Central memory CD4-positive, alpha-beta T cell (primary cell): ENCODE measurements at regions not wholly inside any gene's neighbourhood (a gene's known extent, or its start where the extent isn't known, plus 50 kb on each side); places are given as distances from the start of the nearest gene placed in this dataset.

Experiments used
- DNase-seq: peaks from one replicate; pipeline ENCODE4 v3.0.0; 2022

GRCh38 chr3:102248981-102249705 lies 185.7 kb upstream of the ZPLD1 start:
- no peak for DNase-seq

GRCh38 chr3:102255736-102256135 lies 179.1 kb upstream of the ZPLD1 start:
- no peak for DNase-seq

GRCh38 chr3:102258666-102259227 lies 176.1 kb upstream of the ZPLD1 start:
- no peak for DNase-seq

- no peak for DNase-seq
Measured at GRCh38 chr3:102259663-102260062, 175.2 kb upstream of the ZPLD1 start.

- DNase-seq: no peak
Measured at GRCh38 chr3:102265720-102266119, 169.1 kb upstream of the ZPLD1 start.

- DNase-seq: no peak
Measured at GRCh38 chr3:102269406-102269805, 165.4 kb upstream of the ZPLD1 start.

GRCh38 chr3:102290241-102290640 lies 144.6 kb upstream of the ZPLD1 start:
- DNase-seq: no peak

GRCh38 chr3:102295756-102296155 lies 139.1 kb upstream of the ZPLD1 start:
- no peak for DNase-seq

- DNase-seq: no peak
Measured at GRCh38 chr3:102297072-102297658, 137.7 kb upstream of the ZPLD1 start.

GRCh38 chr3:102299125-102299877 lies 135.5 kb upstream of the ZPLD1 start:
- DNase-seq: no peak

- no peak for DNase-seq
Measured at GRCh38 chr3:102301155-102301880, 133.5 kb upstream of the ZPLD1 start.

- no peak for DNase-seq
Measured at GRCh38 chr3:102302020-102302419, 132.8 kb upstream of the ZPLD1 start.

GRCh38 chr3:102304550-102304949 lies 130.3 kb upstream of the ZPLD1 start:
- no peak for DNase-seq

- DNase-seq: no peak
Measured at GRCh38 chr3:102307442-102307841, 127.4 kb upstream of the ZPLD1 start.

- DNase-seq: no peak
Measured at GRCh38 chr3:102329066-102329465, 105.7 kb upstream of the ZPLD1 start.

GRCh38 chr3:102329561-102329960 lies 105.3 kb upstream of the ZPLD1 start:
- no peak for DNase-seq

- DNase-seq: no peak
Measured at GRCh38 chr3:102332205-102332604, 102.6 kb upstream of the ZPLD1 start.

- DNase-seq: no peak
Measured at GRCh38 chr3:102332934-102333333, 101.9 kb upstream of the ZPLD1 start.

GRCh38 chr3:102336130-102336529 lies 98.7 kb upstream of the ZPLD1 start:
- DNase-seq: no peak

GRCh38 chr3:102339671-102340070 lies 95.1 kb upstream of the ZPLD1 start:
- DNase-seq: no peak

- no peak for DNase-seq
Measured at GRCh38 chr3:102346897-102347296, 87.9 kb upstream of the ZPLD1 start.

- no peak for DNase-seq
Measured at GRCh38 chr3:102348904-102349303, 85.9 kb upstream of the ZPLD1 start.

- no peak for DNase-seq
Measured at GRCh38 chr3:102353148-102353547, 81.7 kb upstream of the ZPLD1 start.
